Esophagus (tissue), 2 donors: ENCODE measurements at regions not wholly inside any gene's neighbourhood (a gene's known extent, or its start where the extent isn't known, plus 50 kb on each side); places are given as distances from the start of the nearest gene placed in this dataset.

Experiments
- H3K27ac ChIP-seq, 2 donors: one replicate each; pipeline ENCODE4 v1.5.1; 2013; ENCODE audit warnings: low read depth in 2 of 2, mild to moderate bottlenecking in 2 of 2, inconsistent platforms in 1 of 2, low read length in 1 of 2, moderate library complexity in 1 of 2
- H3K27me3 ChIP-seq, 2 donors: one replicate each; pipeline ENCODE4 v1.6.1; 2013; ENCODE audit warnings: low read length in 2 of 2, control low read depth in 1 of 2, mild to moderate bottlenecking in 1 of 2; ENCODE audit not compliant: insufficient read depth in 2 of 2, control insufficient read depth in 1 of 2
- H3K36me3 ChIP-seq, 2 donors: one replicate each; pipeline ENCODE4 v1.6.1; 2013; ENCODE audit warnings: low read length in 1 of 2; ENCODE audit not compliant: control insufficient read depth in 2 of 2, insufficient read depth in 2 of 2
- H3K4me1 ChIP-seq, 2 donors: one replicate each; pipeline ENCODE4 v1.6.1; 2013; ENCODE audit warnings: low read length in 1 of 2; ENCODE audit not compliant: control insufficient read depth in 2 of 2, insufficient read depth in 2 of 2
- H3K4me3 ChIP-seq, 2 donors: one replicate each; pipeline ENCODE4 v1.5.1; 2013; ENCODE audit warnings: low read length in 2 of 2, mild to moderate bottlenecking in 2 of 2, low read depth in 1 of 2, moderate library complexity in 1 of 2
- H3K9me3 ChIP-seq, 2 donors: one replicate each; pipeline ENCODE4 v1.6.1; 2013; ENCODE audit warnings: mild to moderate bottlenecking in 2 of 2, low read depth in 1 of 2, low read length in 1 of 2, moderate library complexity in 1 of 2; ENCODE audit not compliant: control insufficient read depth in 2 of 2, insufficient read depth in 1 of 2
- WGBS, 2 donors: extraction: QIAGEN DNeasy Blood & Tissue Kit; methylation state at CpG; one replicate each; pipeline ENCODE4 v1.1.7; 2013; 5-methylcytosine and 5-hydroxymethylcytosine counted together
- donor health status: healthy with polysubstance abuse.
- donor health status: Bipolar disorder and iron deficiency.

- Histone ChIP-seq H3K4me1 (no peaks in the 10 kb centered on the region), H3K27me3 (no peaks in the 10 kb centered on the region), H3K4me3 (no peak overlapping the region), H3K36me3 (no peaks in the 10 kb centered on the region), H3K27ac (no peak overlapping the region), H3K9me3 (no peaks in the 10 kb centered on the region)
- 84 to 86% methylated on average over 1 of the region's 1 CpG for WGBS, 2 donors
Measured at GRCh38 chr6:132868057-132868456, 53.7 kb downstream of the RPS12 start.

- no peak overlapping the region for H3K27ac ChIP-seq
- no peaks in the 10 kb centered on the region for H3K9me3 ChIP-seq
- no peaks in the 10 kb centered on the region for H3K27me3 ChIP-seq
- H3K36me3 ChIP-seq: no peaks in the 10 kb centered on the region
- 78 to 86% methylated on average over 1 of the region's 1 CpG for WGBS, 2 donors
- no peak overlapping the region for H3K4me3 ChIP-seq
- H3K4me1 ChIP-seq: no peaks in the 10 kb centered on the region
Measured at GRCh38 chr6:132872923-132873322, 58.6 kb downstream of the RPS12 start.

GRCh38 chr6:132877003-132877402 lies 62.6 kb downstream of the RPS12 start:
- no peaks in the 10 kb centered on the region for H3K9me3 ChIP-seq
- no peak overlapping the region for H3K27ac ChIP-seq
- H3K4me1 ChIP-seq: no peaks in the 10 kb centered on the region
- no peaks in the 10 kb centered on the region for H3K27me3 ChIP-seq
- H3K36me3 ChIP-seq: no peaks in the 10 kb centered on the region
- no peak overlapping the region for H3K4me3 ChIP-seq
- WGBS, 2 donors: 79 to 81% methylated on average over 2 of the region's 2 CpGs

- WGBS, 2 donors: 18 to 32% methylated on average over 1 of the region's 1 CpG
- no peaks in the 10 kb centered on the region for H3K9me3 ChIP-seq
Measured at GRCh38 chr6:132887204-132887603, 72.8 kb downstream of the RPS12 start.

GRCh38 chr6:132888701-132889100 lies 74.3 kb downstream of the RPS12 start:
- Histone ChIP-seq H3K36me3 (no peaks in the 10 kb centered on the region), H3K27ac (no peak overlapping the region), H3K27me3 (no peaks in the 10 kb centered on the region), H3K9me3 (no peaks in the 10 kb centered on the region), H3K4me3 (no peak overlapping the region), H3K4me1 (no peaks in the 10 kb centered on the region)
- WGBS, 2 donors: 78 to 80% methylated on average over 2 of the region's 2 CpGs

More at GRCh38 chr6:132887204-132887603, 72.8 kb downstream of the RPS12 start:
- Histone ChIP-seq H3K4me3 (no peak overlapping the region), H3K27me3 (no peaks in the 10 kb centered on the region), H3K4me1 (no peaks in the 10 kb centered on the region), H3K27ac (no peak overlapping the region), H3K36me3 (no peaks in the 10 kb centered on the region)

GRCh38 chr6:132892929-132893771 lies 78.8 kb downstream of the RPS12 start:
- Histone ChIP-seq H3K27ac (no peak overlapping the region), H3K9me3 (no peaks in the 10 kb centered on the region), H3K4me1 (no peaks in the 10 kb centered on the region), H3K36me3 (no peaks in the 10 kb centered on the region), H3K4me3 (no peak overlapping the region), H3K27me3 (no peaks in the 10 kb centered on the region)
- WGBS, 2 donors: 85% methylated on average over 5 of the region's 5 CpGs

GRCh38 chr6:132893772-132894490 lies 79.6 kb downstream of the RPS12 start:
- Histone ChIP-seq H3K4me1 (no peaks in the 10 kb centered on the region), H3K36me3 (no peaks in the 10 kb centered on the region), H3K4me3 (no peak overlapping the region), H3K9me3 (no peaks in the 10 kb centered on the region), H3K27ac (no peak overlapping the region), H3K27me3 (no peaks in the 10 kb centered on the region)
- WGBS, 2 donors: 63 to 67% methylated on average over 8 of the region's 8 CpGs

GRCh38 chr6:132898376-132898775 lies 84.0 kb downstream of the RPS12 start:
- Histone ChIP-seq H3K36me3 (no peaks in the 10 kb centered on the region), H3K4me3 (no peak overlapping the region), H3K9me3 (no peaks in the 10 kb centered on the region), H3K27ac (no peak overlapping the region), H3K27me3 (no peaks in the 10 kb centered on the region), H3K4me1 (no peaks in the 10 kb centered on the region)
- 87 to 88% methylated on average over 4 of the region's 4 CpGs for WGBS, 2 donors

GRCh38 chr6:132900849-132901248 lies 86.5 kb downstream of the RPS12 start:
- WGBS, 2 donors: 58 to 66% methylated on average over 2 of the region's 2 CpGs
- Histone ChIP-seq H3K27ac (no peak overlapping the region), H3K9me3 (no peaks in the 10 kb centered on the region), H3K4me3 (no peak overlapping the region), H3K36me3 (no peaks in the 10 kb centered on the region), H3K4me1 (no peaks in the 10 kb centered on the region), H3K27me3 (no peaks in the 10 kb centered on the region)
